H1 (cell line): ENCODE measurements at regions not wholly inside any gene's neighbourhood (a gene's known extent, or its start where the extent isn't known, plus 50 kb on each side); places are given as distances from the start of the nearest gene placed in this dataset.

Experiments used
- SAP30 ChIP-seq: fragments of 300-600 bp; sonication (generic); IDR thresholded peaks from 2 replicates; pipeline ENCODE4 v1.7.1; 2012; ENCODE audit warnings: low read length, moderate library complexity, mild to moderate bottlenecking, inconsistent platforms; ENCODE audit not compliant: insufficient read depth, insufficient replicate concordance
- TEAD4 ChIP-seq: IDR thresholded peaks from 2 replicates; pipeline ENCODE4 v1.6.1; 2012; ENCODE audit warnings: low read depth, low read length, inconsistent platforms, mixed read lengths

DNA sequence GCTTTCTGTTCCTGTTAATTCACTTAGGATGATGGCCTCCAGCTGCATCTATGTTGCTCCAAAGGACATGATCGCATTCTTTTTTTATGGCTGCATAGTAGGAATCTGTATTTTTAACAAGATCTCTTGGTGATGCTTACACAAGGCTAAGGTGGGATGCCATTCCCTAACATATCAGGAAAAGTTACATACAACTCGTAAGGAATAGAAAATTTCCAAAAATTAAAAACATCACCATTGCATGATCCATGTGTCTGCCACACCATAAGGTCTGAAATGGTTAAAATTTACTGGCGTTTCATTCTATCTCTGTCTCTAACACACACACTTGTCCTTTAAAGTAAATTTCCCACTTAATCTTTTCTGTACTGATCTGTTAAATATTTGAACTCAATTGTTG lies 608.4 kb downstream of the PRELID2 start (continued):
- TF ChIP-seq SAP30 (no peak), TEAD4 (no peak)
